HEK293T (cell line): ENCODE measurements at regions not wholly inside any gene's neighbourhood (a gene's known extent, or its start where the extent isn't known, plus 50 kb on each side); places are given as distances from the start of the nearest gene placed in this dataset.

Experiments used
- ARNT ChIP-seq: fragments of 450-650 bp; IDR thresholded peaks from 2 replicates; pipeline ENCODE4 v1.6.1; 2017; ENCODE audit warnings: mild to moderate bottlenecking
- BHLHE40 ChIP-seq: fragments of 450-650 bp; IDR thresholded peaks from 2 replicates; pipeline ENCODE4 v1.6.1; 2016; ENCODE audit warnings: mild to moderate bottlenecking, moderate library complexity, borderline replicate concordance
- CTBP1 ChIP-seq: fragments of 450-650 bp; IDR thresholded peaks from 2 replicates; pipeline ENCODE4 v1.6.1; 2016; ENCODE audit warnings: borderline replicate concordance
- FOXK2 ChIP-seq: fragments of 450-650 bp; IDR thresholded peaks from 2 replicates; pipeline ENCODE4 v1.6.1; 2016; ENCODE audit warnings: mild to moderate bottlenecking
- FOXM1 ChIP-seq: fragments of 450-650 bp; IDR thresholded peaks from 2 replicates; pipeline ENCODE4 v1.6.1; 2017; ENCODE audit warnings: mild to moderate bottlenecking, borderline replicate concordance
- LEF1 ChIP-seq: fragments of 450-650 bp; IDR thresholded peaks from 2 replicates; pipeline ENCODE4 v1.6.1; 2017; ENCODE audit warnings: mild to moderate bottlenecking, borderline replicate concordance
- NFRKB ChIP-seq: fragments of 450-650 bp; IDR thresholded peaks from 2 replicates; pipeline ENCODE4 v1.6.1; 2016; ENCODE audit warnings: mild to moderate bottlenecking, moderate library complexity
- SP1 ChIP-seq: fragments of 450-650 bp; IDR thresholded peaks from 2 replicates; pipeline ENCODE4 v1.6.1; 2017
- SUZ12 ChIP-seq: fragments of 450-650 bp; IDR thresholded peaks from 2 replicates; pipeline ENCODE4 v1.6.1; 2016; ENCODE audit warnings: mild to moderate bottlenecking
- TARDBP ChIP-seq: fragments of 450-650 bp; IDR thresholded peaks from 2 replicates; pipeline ENCODE4 v1.6.1; 2016
- ZNF384 ChIP-seq: fragments of 450-650 bp; IDR thresholded peaks from 2 replicates; pipeline ENCODE4 v1.6.1; 2016
- TF ChIP-seq, protein P1 (sequence below): fragments of 450-650 bp; IDR thresholded peaks from 2 replicates; pipeline ENCODE4 v1.6.1; 2016

DNA sequence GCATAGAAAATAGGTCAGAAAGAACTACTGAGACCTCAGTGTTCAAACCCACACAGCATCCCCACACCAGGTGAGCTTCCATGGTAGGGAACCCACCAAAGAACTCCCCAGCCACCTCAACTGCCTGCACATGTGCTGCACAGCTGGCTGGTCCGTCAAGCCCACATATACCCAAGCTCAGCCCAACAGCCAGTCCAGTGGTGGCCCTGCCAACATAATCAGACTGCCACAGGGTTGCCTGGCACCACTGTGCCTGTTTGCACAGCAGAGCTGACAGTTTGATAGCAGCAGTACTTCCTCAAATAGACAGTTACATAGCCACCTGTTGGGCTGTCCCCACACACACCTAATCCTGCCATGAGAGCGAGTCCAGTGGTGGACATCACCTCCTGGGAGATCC, 283.3 kb upstream of the PRMT6 start:
- TF ChIP-seq ZNF384 (no peak), CTBP1 (no peak), LEF1 (no peak), SP1 (no peak), SUZ12 (no peak), TARDBP (no peak), ARNT (no peak), BHLHE40 (no peak), FOXM1 (no peak), NFRKB (no peak), FOXK2 (no peak)
- TF ChIP-seq, protein P1, sequence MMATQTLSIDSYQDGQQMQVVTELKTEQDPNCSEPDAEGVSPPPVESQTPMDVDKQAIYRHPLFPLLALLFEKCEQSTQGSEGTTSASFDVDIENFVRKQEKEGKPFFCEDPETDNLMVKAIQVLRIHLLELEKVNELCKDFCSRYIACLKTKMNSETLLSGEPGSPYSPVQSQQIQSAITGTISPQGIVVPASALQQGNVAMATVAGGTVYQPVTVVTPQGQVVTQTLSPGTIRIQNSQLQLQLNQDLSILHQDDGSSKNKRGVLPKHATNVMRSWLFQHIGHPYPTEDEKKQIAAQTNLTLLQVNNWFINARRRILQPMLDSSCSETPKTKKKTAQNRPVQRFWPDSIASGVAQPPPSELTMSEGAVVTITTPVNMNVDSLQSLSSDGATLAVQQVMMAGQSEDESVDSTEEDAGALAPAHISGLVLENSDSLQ = no peak
